ENCODE measurements at regions not wholly inside any gene's neighbourhood (a gene's known extent, or its start where the extent isn't known, plus 50 kb on each side); places are given as distances from the start of the nearest gene placed in this dataset.

DNA sequence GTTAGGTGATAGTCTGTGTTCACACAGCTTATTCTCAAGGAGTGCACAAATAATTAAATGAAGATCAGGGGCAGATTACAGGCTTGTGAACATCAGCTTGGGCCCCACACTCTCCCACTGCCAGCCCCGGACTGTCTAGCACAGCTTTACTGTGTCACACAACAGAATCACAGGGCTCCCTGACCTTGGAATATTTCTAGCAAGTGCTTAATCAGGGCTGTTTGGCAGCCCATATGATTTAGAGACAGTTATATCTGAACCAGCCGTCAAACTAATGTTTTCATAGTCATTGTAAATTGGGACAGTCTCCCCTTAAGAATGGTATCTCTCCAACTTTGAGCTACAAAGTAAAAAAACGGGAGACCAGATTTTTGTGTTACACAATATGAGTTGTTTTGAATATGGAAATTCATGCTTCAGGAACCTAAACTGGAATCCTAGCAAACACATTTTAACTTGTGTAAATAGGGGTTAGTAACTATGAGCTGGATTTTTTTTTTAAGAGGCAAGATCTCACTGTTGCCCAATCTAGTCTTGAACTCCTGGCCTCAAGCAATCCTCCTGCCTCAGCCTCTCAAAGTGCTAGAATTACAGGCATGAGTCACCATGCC is 517.6 kb downstream of the BNC2 start:
- TF ChIP-seq, protein P1, sequence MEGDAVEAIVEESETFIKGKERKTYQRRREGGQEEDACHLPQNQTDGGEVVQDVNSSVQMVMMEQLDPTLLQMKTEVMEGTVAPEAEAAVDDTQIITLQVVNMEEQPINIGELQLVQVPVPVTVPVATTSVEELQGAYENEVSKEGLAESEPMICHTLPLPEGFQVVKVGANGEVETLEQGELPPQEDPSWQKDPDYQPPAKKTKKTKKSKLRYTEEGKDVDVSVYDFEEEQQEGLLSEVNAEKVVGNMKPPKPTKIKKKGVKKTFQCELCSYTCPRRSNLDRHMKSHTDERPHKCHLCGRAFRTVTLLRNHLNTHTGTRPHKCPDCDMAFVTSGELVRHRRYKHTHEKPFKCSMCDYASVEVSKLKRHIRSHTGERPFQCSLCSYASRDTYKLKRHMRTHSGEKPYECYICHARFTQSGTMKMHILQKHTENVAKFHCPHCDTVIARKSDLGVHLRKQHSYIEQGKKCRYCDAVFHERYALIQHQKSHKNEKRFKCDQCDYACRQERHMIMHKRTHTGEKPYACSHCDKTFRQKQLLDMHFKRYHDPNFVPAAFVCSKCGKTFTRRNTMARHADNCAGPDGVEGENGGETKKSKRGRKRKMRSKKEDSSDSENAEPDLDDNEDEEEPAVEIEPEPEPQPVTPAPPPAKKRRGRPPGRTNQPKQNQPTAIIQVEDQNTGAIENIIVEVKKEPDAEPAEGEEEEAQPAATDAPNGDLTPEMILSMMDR (IDR thresholded peaks at IDR 0.05): no peak
- no peak for TF ChIP-seq POLR2A (IDR thresholded peaks at IDR 0.05)
